ENCODE measurements at regions not wholly inside any gene's neighbourhood (a gene's known extent, or its start where the extent isn't known, plus 50 kb on each side); places are given as distances from the start of the nearest gene placed in this dataset.

DNA sequence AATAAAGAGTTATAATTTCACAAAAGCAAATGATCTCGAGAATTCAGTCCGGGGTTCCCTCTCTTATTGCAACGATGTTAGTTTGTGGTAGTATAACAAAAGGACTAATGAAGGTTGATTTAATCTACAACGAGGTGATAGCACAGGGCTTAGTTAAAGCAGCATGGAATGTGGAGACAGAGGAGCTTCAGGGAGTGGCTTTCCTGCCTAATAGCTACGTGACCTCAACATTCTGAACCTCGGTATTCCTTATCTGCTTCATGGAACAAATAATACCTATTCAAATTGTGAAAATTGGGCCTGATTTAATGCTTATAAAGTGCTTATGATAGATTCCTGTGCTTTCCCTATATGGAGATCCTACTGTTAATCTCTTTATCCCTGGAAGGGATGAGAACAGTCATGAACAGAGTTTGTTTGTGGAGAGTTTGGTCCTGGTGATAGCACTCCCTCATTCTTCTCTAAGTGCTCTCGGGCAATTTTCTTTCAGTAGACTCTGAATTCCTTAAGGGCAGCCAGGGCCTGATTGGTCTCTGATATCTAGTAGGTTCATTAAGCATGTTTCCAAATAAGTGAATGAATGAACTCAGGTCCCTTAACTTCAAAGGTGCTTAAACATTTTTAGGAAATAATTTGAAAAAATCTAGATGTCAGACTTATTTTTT is 104.1 kb upstream of the TUT7 start:
- ATAC-seq (no peak), DNase-seq (ENCODE audit: low spot score) (no peak)
- no peaks in the 10 kb centered on the region for H3K36me3 Mint-ChIP-seq
- no peaks in the 10 kb centered on the region for H3K4me1 Mint-ChIP-seq (ENCODE audit: low read depth in 2 of 2)
- no peak overlapping the region for H3K27ac Mint-ChIP-seq
- no peak overlapping the region for H3K4me3 Mint-ChIP-seq
- H3K9me3 Mint-ChIP-seq, result no peaks in the 10 kb centered on the region
- H3K27me3 Mint-ChIP-seq, result peaks cover 0 to 17% of the 10 kb centered on the region in 2 donors

DNA sequence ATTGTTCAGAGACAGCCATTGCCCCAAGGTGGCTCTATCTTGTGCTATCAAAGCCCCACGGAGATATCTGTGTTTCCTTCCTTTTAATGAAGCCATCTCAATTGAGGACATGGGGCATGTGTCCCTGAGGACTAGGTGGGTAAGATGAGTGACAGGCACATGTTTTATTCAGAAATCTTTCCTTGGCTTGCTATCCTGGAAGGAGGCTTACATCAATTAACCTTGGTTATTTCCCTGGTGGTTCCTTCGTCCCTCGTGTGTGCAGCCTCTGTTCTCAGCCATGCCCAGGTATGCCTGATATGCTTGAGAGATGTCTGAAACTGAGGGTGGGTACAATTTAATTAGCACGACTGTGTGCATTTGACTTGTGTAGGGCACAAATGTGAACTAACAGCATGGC is 102.2 kb upstream of the TUT7 start:
- ATAC-seq (no peak), DNase-seq (ENCODE audit: low spot score) (no peak)
- H3K9me3 Mint-ChIP-seq, result no peaks in the 10 kb centered on the region
- no peak overlapping the region for H3K27ac Mint-ChIP-seq
- H3K36me3 Mint-ChIP-seq, result no peaks in the 10 kb centered on the region
- H3K4me1 Mint-ChIP-seq (ENCODE audit: low read depth in 2 of 2), result no peaks in the 10 kb centered on the region
- peaks cover 9 to 28% of the 10 kb centered on the region in 2 donors for H3K27me3 Mint-ChIP-seq
- no peak overlapping the region for H3K4me3 Mint-ChIP-seq

DNA sequence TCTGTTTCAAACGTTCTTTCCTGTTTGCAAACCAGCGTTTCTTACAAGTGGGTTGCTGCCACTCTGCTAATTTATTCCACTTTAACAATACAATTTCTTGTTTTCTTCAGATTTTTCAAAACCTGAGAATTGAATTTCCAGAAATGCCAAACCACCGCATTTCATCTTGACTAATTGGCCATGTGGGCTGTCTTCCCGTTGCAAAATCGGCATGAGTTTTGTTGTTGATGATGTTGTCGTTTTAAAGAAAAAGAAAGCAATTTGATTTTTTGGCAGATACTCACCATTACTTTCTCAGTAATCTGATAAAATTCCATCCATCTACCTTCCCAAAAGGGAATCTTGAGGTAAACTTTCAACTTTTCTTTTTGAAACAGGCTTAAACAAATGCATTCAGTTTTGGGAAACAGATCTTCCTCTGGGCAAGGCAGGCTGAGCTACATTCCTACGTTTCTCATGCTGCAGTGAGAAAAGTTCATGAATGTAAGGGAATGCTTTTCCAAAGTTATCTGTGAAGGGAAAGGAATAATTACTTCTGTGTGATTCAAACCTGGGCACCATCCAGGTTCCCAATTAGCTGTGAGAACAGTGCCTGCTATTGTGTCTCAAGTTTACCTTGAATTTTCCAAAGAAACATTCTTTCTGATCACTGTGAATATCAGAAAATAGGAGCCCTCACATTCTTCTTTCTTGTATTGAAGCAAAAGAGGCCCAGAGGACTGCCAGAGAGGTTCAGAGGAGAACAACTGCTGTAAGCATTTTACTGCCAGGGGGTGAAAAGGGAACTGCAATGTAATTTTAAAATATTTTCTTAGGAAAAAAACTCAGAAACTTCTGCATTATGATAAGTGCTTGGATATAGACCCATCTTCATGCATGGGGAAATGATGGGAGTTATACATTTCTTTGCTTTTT is 100.7 kb upstream of the TUT7 start:
- no peaks in the 10 kb centered on the region for H3K4me1 Mint-ChIP-seq (ENCODE audit: low read depth in 2 of 2)
- ATAC-seq (no peak), DNase-seq (ENCODE audit: low spot score) (no peak)
- no peak overlapping the region for H3K4me3 Mint-ChIP-seq
- no peak overlapping the region for H3K27ac Mint-ChIP-seq
- no peaks in the 10 kb centered on the region for H3K9me3 Mint-ChIP-seq
- H3K27me3 Mint-ChIP-seq, result peaks cover 11 to 21% of the 10 kb centered on the region in 2 donors
- no peaks in the 10 kb centered on the region for H3K36me3 Mint-ChIP-seq

DNA sequence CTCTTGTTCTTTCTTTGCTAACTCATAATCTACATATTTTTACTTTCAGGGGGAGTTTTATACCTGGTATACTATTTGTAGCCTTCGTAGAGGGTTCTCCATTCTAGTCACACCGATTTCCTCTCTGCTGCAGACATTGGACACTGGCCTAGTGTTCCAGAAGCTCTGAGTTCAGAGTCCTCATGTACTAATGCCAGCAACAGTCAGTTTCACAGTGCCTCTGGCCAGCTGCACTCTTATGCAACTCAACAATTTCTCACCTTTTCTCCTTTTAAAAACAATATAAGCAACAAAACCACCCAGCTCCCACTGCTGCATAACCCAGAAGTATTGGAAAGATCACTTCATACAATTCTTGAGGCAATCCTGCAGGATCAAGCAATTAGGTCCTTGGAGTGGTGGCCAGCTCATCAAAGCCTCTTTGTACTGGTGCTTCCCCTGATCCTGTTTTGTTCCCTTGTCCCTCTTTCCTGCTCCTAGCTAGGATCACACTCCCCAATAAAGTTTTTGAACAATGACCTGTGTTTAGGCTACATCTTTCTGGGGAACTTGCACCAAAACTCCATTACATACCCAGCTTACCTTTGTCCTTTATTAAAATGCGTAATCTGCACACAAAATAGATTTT is 98.1 kb upstream of the TUT7 start:
- H3K4me1 Mint-ChIP-seq (ENCODE audit: low read depth in 2 of 2), result no peaks in the 10 kb centered on the region
- DNase-seq (ENCODE audit: low spot score) (no peak), ATAC-seq (no peak)
- no peak overlapping the region for H3K4me3 Mint-ChIP-seq
- peaks cover 17 to 24% of the 10 kb centered on the region in 2 donors for H3K27me3 Mint-ChIP-seq
- no peaks in the 10 kb centered on the region for H3K36me3 Mint-ChIP-seq
- H3K27ac Mint-ChIP-seq, result no peak overlapping the region
- H3K9me3 Mint-ChIP-seq, result no peaks in the 10 kb centered on the region

DNA sequence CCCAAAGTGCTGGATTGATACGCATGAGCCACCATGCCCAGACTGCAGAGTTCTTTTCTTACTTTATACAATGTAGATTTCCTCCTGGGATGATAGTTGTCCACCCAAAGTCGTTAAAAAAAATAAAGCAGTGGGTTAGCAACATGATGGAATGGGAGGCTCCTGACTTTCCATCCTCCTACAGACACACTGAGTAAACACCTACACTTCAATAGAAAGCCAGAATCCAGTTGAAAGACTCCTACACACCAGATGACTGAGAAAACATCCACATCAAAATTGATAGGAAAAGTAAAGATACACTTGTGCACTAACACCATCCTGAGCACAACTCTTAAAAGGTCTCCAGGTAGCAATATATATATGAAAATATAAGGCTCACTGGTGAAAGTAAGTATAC is 95.0 kb upstream of the TUT7 start:
- no peak overlapping the region for H3K27ac Mint-ChIP-seq
- no peak overlapping the region for H3K4me3 Mint-ChIP-seq
- no peak for DNase-seq (ENCODE audit: low spot score)
- ATAC-seq, result no peak
- no peaks in the 10 kb centered on the region for H3K4me1 Mint-ChIP-seq (ENCODE audit: low read depth in 2 of 2)
- H3K9me3 Mint-ChIP-seq, result no peaks in the 10 kb centered on the region
- H3K36me3 Mint-ChIP-seq, result no peaks in the 10 kb centered on the region
- peaks cover 23 to 33% of the 10 kb centered on the region in 2 donors for H3K27me3 Mint-ChIP-seq

DNA sequence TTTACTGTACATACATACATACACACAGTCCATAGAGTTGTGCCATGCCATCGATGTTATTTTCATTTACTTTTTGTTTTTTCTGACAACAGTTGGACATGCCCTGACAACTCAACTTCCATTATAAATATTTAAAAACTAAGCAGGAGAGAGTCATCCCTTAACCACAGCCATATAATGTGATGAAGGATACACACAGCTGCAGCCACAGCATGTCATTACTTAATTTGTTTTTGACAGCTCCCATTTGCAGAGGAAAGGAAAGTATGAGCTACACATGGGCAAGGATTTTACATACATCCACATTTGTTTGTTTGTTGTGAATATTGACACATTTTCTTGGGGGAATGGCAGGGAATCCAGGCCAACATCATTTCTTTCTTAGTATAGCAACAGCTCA is 91.5 kb upstream of the TUT7 start:
- no peaks in the 10 kb centered on the region for H3K4me1 Mint-ChIP-seq (ENCODE audit: low read depth in 2 of 2)
- DNase-seq (ENCODE audit: low spot score) (no peak), ATAC-seq (no peak)
- H3K9me3 Mint-ChIP-seq, result no peaks in the 10 kb centered on the region
- no peak overlapping the region for H3K4me3 Mint-ChIP-seq
- H3K27ac Mint-ChIP-seq, result no peak overlapping the region
- peaks cover 27 to 43% of the 10 kb centered on the region in 2 donors for H3K27me3 Mint-ChIP-seq
- no peaks in the 10 kb centered on the region for H3K36me3 Mint-ChIP-seq

DNA sequence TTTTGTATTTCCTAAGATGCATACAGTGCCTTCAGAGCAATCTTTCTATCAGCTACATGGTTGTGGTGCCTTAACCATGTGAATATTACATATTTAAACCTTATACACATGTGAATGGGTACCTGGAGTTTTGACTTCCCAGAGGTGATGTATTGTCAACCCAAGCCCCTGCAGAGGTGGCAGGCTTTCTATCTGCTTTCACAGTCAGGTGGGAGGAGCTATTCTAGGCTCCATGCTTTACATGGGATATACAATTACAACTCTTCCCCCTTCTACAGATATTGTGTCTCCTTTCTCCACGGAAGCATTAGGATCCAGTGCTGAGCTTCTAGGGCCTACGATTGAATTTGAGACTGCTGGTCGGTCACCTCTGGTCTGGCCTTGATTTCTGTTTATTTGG is 89.8 kb upstream of the TUT7 start:
- DNase-seq (ENCODE audit: low spot score) (no peak), ATAC-seq (no peak)
- Mint-ChIP-seq H3K4me1 (ENCODE audit: low read depth in 2 of 2) (no peaks in the 10 kb centered on the region), H3K27me3 (peaks cover 22 to 37% of the 10 kb centered on the region in 2 donors), H3K36me3 (no peaks in the 10 kb centered on the region), H3K9me3 (no peaks in the 10 kb centered on the region), H3K27ac (no peak overlapping the region), H3K4me3 (no peak overlapping the region)

DNA sequence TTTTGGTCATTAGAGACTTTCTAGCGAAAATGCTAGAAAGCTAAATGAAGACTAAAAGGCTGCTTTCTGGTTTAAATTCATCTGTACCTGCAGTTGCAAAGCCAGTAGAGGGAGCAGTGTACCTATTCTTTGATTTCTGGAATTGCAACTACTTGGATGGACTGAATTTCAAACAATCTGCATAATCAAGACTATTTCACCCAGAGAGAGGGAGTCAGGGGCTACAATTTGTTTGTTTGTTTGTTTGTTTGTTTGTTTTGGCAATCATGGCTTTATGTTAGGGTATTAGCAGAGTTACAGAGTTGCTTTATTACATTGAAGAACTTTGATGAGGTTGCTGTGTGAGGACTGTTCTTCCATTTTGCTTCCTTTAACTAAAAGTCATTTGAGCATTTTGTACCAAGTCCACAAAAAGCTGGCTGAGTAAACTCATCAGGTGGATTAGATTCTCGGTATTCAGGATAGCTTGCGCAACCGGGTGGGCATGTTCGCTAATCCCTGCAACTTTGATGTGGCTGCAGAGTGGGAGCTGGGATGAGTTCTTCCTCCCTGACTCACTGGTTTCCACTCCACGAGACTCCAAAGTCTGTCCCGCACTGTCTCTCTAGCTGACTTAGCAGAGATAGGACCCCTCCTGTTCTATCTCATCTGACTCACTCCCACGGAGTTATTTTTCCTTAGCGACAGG is 80.0 kb upstream of the TUT7 start:
- ATAC-seq, result no peak
- Mint-ChIP-seq H3K36me3 (peaks cover 5% of the 10 kb centered on the region), H3K4me3 (no peak overlapping the region), H3K27ac (no peak overlapping the region), H3K9me3 (no peaks in the 10 kb centered on the region), H3K27me3 (peaks cover 38 to 48% of the 10 kb centered on the region in 2 donors), H3K4me1 (ENCODE audit: low read depth in 2 of 2) (no peaks in the 10 kb centered on the region)
- DNase-seq (ENCODE audit: low spot score), result no peak

DNA sequence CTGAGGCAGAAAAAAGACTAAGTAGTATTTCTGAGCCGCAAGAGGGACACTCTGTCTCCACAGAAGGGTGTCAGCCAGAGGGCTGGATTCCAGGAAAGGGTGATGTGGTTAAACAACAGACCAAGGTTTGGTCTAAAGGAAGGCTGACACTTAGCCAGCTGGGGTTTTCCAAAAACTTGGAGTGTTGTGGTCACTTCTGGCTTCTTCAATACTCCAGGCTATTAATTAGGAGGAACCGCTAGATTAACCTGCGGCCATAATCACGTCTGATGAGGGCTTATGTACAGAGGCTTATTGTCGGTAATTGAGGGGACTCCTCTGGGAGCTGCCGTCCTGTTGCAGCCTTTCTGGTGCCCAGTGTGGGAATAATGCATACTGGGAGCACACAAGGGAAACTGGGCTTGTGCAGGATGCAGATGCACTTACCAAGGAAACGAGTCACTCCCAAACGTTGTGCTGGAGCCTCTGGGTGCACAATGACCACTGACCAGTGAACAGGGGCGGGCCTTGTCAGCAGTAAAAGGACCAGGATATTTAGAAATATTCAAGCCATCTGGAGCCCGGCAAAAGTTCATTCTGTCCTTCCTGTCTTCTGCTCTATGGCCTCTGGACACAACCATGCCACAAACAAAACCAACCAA is 70.2 kb upstream of the TUT7 start:
- no peaks in the 10 kb centered on the region for H3K36me3 Mint-ChIP-seq

DNA sequence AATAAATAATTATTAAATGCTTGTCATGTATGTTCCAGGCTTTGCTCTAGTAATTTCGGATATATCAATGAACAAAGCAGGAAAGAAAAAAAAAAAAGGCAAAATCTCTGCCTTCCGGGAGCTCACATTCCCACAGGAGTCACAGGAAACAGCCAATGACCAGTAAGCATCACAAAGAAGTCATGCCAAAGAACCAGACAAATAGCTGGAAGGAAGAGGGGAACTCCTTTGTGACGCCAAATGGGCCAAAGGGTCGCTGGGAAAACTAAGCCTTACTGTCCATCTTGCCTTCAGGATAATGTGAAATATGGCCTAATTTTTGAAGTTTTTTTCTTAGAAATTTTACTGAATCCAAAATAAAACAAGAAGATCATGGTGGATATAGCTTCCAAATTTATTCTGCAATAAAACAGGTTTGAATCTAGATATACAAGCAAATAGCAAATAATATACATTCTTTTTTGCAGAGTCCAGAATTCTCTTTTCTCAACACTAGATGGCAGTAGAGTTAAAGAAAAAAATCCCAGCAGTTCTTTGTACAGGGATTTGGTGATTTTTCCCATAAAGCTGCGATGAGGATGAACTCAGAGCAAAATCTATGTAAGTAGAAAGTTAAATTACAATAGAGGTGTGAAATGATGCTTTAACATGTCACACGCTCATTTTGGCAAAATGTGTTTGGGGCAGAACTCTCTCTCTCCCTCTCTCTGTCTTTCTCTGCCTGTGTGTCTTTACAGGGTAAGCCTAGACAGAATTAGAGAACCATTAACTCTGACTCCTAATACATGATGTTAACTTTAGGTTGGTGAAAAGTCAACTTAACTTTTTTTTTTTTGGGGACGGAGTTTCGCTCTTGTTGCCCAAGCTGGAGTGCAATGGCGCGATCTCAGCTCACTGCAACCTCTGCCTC is 60.0 kb upstream of the TUT7 start:
- H3K27ac Mint-ChIP-seq, result no peak overlapping the region

More for the DNA sequence above, 70.2 kb upstream of the TUT7 start:
- peaks cover 13 to 45% of the 10 kb centered on the region in 2 donors for H3K27me3 Mint-ChIP-seq
- H3K27ac Mint-ChIP-seq, result no peak overlapping the region
- H3K4me1 Mint-ChIP-seq (ENCODE audit: low read depth in 2 of 2), result no peaks in the 10 kb centered on the region
- H3K9me3 Mint-ChIP-seq, result no peaks in the 10 kb centered on the region
- no peak overlapping the region for H3K4me3 Mint-ChIP-seq
- ATAC-seq, result no peak
- DNase-seq (ENCODE audit: low spot score), result no peak

DNA sequence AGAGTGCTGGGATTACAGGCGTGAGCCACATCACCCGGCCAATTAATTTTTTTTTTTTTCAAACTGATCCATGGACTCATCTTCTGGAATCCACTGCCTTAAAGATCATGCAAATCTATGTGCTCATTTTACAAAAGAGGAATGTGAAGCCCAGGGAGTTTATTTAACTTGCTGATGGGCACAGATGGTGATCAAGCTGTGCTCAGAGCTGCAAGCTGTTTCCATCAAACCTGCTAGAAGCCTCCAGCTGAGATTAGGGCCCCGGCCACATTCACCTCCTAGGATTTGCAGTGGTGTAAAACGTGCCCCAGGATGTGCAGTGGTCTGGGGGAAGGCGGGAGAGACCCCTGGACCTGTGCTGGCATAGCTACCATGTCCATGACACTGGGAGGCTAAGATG is 56.1 kb upstream of the TUT7 start:
- no peak for DNase-seq (ENCODE audit: low spot score)
- no peaks in the 10 kb centered on the region for H3K9me3 Mint-ChIP-seq
- no peak for ATAC-seq
- peaks cover 11 to 13% of the 10 kb centered on the region in 2 donors for H3K27me3 Mint-ChIP-seq
- H3K36me3 Mint-ChIP-seq, result no peaks in the 10 kb centered on the region
- H3K27ac Mint-ChIP-seq, result no peak overlapping the region
- no peaks in the 10 kb centered on the region for H3K4me1 Mint-ChIP-seq (ENCODE audit: low read depth in 2 of 2)
- H3K4me3 Mint-ChIP-seq, result no peak overlapping the region

More for the DNA sequence above, 60.0 kb upstream of the TUT7 start:
- ATAC-seq, result no peak
- H3K27me3 Mint-ChIP-seq, result peaks cover 12 to 14% of the 10 kb centered on the region in 2 donors
- no peak overlapping the region for H3K4me3 Mint-ChIP-seq
- no peak for DNase-seq (ENCODE audit: low spot score)
- no peaks in the 10 kb centered on the region for H3K9me3 Mint-ChIP-seq
- H3K4me1 Mint-ChIP-seq (ENCODE audit: low read depth in 2 of 2), result no peaks in the 10 kb centered on the region
- no peaks in the 10 kb centered on the region for H3K36me3 Mint-ChIP-seq

DNA sequence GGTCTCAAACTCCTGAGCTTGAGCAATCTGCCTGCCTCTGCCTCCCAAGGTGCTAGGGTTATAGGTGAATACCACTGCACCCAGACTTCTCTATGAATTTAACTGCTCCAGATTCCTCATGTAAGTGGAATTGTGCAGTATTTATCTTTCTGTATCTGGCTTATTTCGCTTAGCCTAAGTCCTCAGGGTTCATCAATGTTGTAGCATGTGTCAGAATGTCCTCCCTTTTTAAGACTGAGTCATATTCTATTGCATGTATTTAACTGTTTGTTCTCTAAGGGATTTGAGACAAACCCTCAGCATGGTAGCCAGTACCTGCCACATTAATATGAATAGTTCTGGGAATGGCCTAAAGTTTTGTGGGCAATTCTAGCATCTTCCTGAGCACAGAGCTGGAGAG is 53.9 kb upstream of the TUT7 start:
- DNase-seq (ENCODE audit: low spot score) (no peak), ATAC-seq (no peak)
- H3K4me3 Mint-ChIP-seq, result no peak overlapping the region
- H3K27ac Mint-ChIP-seq, result no peak overlapping the region
- H3K36me3 Mint-ChIP-seq, result no peaks in the 10 kb centered on the region
- H3K27me3 Mint-ChIP-seq, result peaks cover 13 to 14% of the 10 kb centered on the region in 2 donors
- H3K9me3 Mint-ChIP-seq, result no peaks in the 10 kb centered on the region
- H3K4me1 Mint-ChIP-seq (ENCODE audit: low read depth in 2 of 2), result no peaks in the 10 kb centered on the region

Data from natural killer cell treated with Interleukin-12 subunit alpha and Interleukin-12 subunit beta and Interleukin-15 and Interleukin-18, amount 100 ng/mL, for 72 hours (primary cell).